ENCODE measurements at regions not wholly inside any gene's neighbourhood (a gene's known extent, or its start where the extent isn't known, plus 50 kb on each side); places are given as distances from the start of the nearest gene placed in this dataset.

DNA sequence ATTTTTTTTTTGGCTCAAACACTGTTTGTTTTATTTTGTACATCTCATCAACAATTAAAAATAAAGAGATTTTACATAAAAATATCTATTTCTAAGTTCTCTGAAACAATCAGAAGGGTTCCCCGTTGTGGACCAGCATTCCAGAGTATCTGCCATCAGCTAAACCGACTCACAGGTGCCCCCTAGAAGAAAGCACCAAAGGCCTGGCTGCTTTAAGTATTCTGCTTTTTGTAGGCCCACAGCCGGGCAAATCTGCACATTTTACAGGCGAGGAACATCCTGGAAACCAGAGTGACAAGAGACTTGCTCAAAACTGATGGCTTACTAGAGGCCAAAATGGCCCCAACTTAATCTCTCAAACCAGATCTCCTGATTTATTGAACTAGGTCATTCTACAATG, 82.2 kb upstream of the SETBP1 start:
- H3K4me3 ChIP-seq (ENCODE audit: low read depth, poor library complexity, severe bottlenecking), result no peak overlapping the region
- TF ChIP-seq POLR2A (IDR thresholded peaks at IDR 0.05), result no peak
- TF ChIP-seq, protein P1, sequence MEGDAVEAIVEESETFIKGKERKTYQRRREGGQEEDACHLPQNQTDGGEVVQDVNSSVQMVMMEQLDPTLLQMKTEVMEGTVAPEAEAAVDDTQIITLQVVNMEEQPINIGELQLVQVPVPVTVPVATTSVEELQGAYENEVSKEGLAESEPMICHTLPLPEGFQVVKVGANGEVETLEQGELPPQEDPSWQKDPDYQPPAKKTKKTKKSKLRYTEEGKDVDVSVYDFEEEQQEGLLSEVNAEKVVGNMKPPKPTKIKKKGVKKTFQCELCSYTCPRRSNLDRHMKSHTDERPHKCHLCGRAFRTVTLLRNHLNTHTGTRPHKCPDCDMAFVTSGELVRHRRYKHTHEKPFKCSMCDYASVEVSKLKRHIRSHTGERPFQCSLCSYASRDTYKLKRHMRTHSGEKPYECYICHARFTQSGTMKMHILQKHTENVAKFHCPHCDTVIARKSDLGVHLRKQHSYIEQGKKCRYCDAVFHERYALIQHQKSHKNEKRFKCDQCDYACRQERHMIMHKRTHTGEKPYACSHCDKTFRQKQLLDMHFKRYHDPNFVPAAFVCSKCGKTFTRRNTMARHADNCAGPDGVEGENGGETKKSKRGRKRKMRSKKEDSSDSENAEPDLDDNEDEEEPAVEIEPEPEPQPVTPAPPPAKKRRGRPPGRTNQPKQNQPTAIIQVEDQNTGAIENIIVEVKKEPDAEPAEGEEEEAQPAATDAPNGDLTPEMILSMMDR (IDR thresholded peaks at IDR 0.05), result no peak
- 88 to 91% methylated on average over 4 of the region's 4 CpGs for WGBS, 2 donors
- intact Hi-C loops (cut with DNase I; ENCODE audit: low total_unique reads), result no loop called here
- no peak for DNase-seq (ENCODE audit: low spot score in 2 of 2)

DNA sequence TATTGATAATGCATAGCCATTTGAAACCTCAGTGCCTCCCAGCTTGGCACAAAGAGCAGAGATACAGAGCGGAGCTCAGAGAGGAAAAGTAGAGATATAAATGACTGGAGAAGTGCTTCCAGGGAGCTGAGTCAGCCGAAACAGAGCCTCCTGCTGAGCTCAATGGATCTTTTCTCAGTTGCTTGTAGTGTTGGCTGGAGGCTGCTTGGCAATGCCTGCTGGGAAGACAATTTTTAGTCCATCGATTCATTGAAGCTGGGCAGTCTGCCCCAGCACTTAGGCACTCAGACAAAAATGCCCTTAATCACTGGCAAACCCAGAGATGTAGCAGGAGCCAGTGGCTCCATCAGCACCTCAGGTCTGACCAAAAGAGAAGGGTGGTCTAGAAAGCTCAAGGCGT, 81.3 kb upstream of the SETBP1 start:
- no peak overlapping the region for H3K4me3 ChIP-seq (ENCODE audit: low read depth, poor library complexity, severe bottlenecking)
- 29 to 45% methylated on average over 4 of the region's 4 CpGs for WGBS, 2 donors
- intact Hi-C loops (cut with DNase I; ENCODE audit: low total_unique reads), result no loop called here
- no peak for DNase-seq (ENCODE audit: low spot score in 2 of 2)
- no peak for TF ChIP-seq POLR2A (IDR thresholded peaks at IDR 0.05)
- TF ChIP-seq, protein P1 (IDR thresholded peaks at IDR 0.05), result no peak

DNA sequence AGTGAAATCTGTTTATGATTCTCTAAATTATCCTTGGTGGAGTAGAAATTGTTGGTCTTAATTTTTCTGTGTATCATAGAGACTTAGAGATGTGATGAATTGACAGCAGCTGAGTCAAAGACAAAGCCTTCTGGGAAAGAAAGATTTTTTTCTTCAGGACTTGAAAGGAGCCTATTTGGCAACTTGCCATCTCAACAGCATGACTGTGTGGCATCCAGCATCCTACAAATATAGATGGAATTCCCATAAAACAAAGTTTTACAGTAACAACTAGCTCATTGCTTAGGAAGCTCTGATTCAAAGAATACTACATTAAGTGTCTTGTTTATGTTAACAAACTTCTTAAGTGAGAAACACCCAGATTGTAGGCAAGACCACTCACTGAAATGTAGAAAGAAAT, 79.2 kb upstream of the SETBP1 start:
- DNase-seq (ENCODE audit: low spot score in 2 of 2), result no peak

DNA sequence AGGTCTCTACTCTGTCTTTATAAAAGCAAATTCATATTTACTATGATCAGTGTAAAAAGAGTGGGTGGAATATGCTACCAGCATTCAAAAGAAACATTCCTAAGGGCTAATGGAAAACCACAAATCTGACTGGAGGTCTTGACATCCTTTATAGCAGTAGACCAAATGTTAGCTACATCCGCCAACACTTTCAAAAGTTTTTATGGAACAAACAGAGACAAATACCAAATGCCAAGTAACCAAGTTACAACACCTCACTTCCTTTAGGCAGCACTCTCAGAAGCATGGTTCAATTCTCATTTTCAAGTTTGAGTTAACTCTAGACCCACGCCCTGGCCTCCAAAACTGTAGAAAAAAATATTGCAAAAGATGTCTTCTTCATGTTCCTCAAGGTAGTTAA, 78.3 kb upstream of the SETBP1 start:
- intact Hi-C loops (cut with DNase I; ENCODE audit: low total_unique reads), result no loop called here
- no peak for TF ChIP-seq POLR2A (IDR thresholded peaks at IDR 0.05)
- TF ChIP-seq, protein P1 (IDR thresholded peaks at IDR 0.05), result no peak
- H3K4me3 ChIP-seq (ENCODE audit: low read depth, poor library complexity, severe bottlenecking), result no peak overlapping the region
- WGBS, 2 donors, result 47 to 48% methylated on average over 2 of the region's 2 CpGs
- no peak for DNase-seq (ENCODE audit: low spot score in 2 of 2)

More for the DNA sequence above, 79.2 kb upstream of the SETBP1 start:
- no peak overlapping the region for H3K4me3 ChIP-seq (ENCODE audit: low read depth, poor library complexity, severe bottlenecking)
- intact Hi-C loops (cut with DNase I; ENCODE audit: low total_unique reads), result no loop called here
- TF ChIP-seq POLR2A (IDR thresholded peaks at IDR 0.05), result no peak
- TF ChIP-seq, protein P1 (IDR thresholded peaks at IDR 0.05), result no peak

DNA sequence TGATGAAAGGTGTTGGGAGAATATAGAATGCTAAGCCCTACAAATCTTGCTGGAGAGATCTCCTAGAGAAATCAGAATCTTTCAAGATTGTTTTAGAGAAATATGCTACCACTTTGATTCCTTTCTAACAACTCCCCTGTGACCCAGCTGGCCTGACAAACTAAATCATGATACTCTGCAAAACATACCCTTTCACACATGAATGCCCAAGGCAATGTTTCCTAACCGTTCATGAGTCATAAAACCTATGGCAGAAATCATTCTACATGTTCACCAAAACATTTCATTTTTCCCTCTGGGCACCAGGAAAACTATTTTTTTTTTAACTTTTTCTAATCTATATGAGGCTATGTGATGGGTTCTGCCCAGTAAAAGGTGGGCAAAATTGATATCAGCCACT, 77.8 kb upstream of the SETBP1 start:
- WGBS, 2 donors, result 38 to 52% methylated on average over 1 of the region's 1 CpG
- DNase-seq (ENCODE audit: low spot score in 2 of 2), result no peak
- H3K4me3 ChIP-seq (ENCODE audit: low read depth, poor library complexity, severe bottlenecking), result no peak overlapping the region
- intact Hi-C loops (cut with DNase I; ENCODE audit: low total_unique reads), result no loop called here
- no peak for TF ChIP-seq POLR2A (IDR thresholded peaks at IDR 0.05)
- TF ChIP-seq, protein P1 (IDR thresholded peaks at IDR 0.05), result no peak

DNA sequence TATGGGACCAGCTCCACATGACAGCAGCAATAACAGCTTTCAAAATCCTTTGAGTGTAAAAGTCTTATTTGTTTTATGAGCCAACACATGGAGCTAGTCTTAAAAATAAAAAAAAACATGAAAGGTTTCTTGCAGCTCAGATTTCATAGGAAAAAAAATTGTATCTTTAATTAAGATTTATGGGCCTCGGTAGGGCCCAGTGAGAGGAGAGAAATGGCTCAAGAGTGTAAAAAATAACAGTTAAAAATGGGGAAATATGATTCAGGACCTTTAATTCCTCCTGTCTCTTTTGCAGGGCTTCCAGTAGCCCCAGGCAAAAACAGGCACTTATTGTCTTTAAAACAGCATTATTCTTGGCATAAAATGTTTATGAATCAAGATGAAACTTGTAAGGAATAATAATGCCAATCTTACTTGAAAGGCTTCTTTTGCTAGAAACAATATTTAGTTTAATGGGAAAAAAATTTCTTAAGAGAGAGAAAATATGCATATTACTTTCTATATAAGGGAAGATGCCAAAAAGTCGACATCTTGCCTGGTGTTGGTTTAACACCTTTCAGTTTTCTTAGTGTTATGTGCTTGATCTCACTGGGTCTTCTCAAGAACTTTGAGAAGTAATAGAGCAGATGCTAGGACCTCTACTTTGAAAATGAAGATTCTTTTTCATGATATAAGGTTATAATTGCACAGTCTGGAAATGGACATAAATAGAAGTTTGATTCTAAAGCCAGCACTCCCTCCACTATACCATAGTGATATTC, 71.3 kb upstream of the SETBP1 start:
- intact Hi-C loops (cut with DNase I; ENCODE audit: low total_unique reads), result no loop called here
- no peak for DNase-seq (ENCODE audit: low spot score in 2 of 2)
- H3K4me3 ChIP-seq (ENCODE audit: low read depth, poor library complexity, severe bottlenecking), result no peak overlapping the region
- TF ChIP-seq POLR2A (IDR thresholded peaks at IDR 0.05), result no peak
- WGBS, 2 donors, result 24 to 35% methylated on average over 2 of the region's 2 CpGs
